Right atrium auricular region (tissue), 2 donors: ENCODE measurements at regions not wholly inside any gene's neighbourhood (a gene's known extent, or its start where the extent isn't known, plus 50 kb on each side); places are given as distances from the start of the nearest gene placed in this dataset.

ENCODE experiments used
- DNase-seq: peaks from one replicate; pipeline ENCODE4 v3.0.0-alpha.2; 2019; ENCODE audit warnings: low spot score
- H3K27ac ChIP-seq, 2 donors: fragments of 200-600 bp; sonication (generic); 1 replicate in 1 of 2; 2 replicates in 1 of 2; pipeline ENCODE4 v1.5.1; 2016 to 2019
- H3K27me3 ChIP-seq, 2 donors: fragments of 200-600 bp; sonication (generic); one replicate each; pipeline versions ENCODE4 v1.5.1 to v1.6.0; 2017 to 2019
- H3K36me3 ChIP-seq: fragments of 200-600 bp; sonication (generic); one replicate; pipeline ENCODE4 v1.5.1; 2016
- H3K4me1 ChIP-seq, 2 donors: fragments of 200-600 bp; sonication (generic); one replicate each; pipeline versions ENCODE4 v1.5.1 to v1.6.0; 2017 to 2019
- H3K4me3 ChIP-seq, 2 donors: fragments of 200-600 bp; sonication (generic); 1 replicate in 1 of 2; 2 replicates in 1 of 2; pipeline ENCODE4 v1.5.1; 2017 to 2019; ENCODE audit warnings: mild to moderate bottlenecking in 1 of 2, moderate library complexity in 1 of 2
- H3K9me3 ChIP-seq, 2 donors: fragments of 200-600 bp; sonication (generic); one replicate each; pipeline ENCODE4 v1.5.1; 2019
- TF ChIP-seq, protein P1 (sequence below), 2 donors: fragments of 200-600 bp; sonication (generic); IDR thresholded peaks; one replicate each; pipeline ENCODE4 v1.5.1; 2019; ENCODE audit warnings: antibody characterized with exemption in 2 of 2

DNA sequence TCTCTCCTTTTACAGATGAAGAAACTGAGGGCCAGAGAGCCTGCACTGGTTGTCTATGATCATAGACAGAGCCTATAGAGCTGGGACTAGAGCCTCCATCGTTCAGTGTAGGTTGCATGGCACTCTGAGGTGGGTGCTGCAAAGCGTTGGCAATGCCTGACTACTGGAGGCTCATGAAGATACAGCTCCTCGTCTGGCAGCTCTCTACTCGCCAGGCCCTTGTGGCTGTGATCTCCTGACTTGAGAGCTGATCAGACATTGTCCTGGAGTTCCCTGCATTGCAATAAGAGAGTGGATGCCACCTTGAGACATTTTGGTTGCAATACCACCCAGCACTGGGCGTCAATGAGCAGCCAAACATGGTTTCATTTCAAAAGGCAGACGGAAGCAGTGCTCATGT, 270.1 kb upstream of the ARID1B start:
- H3K27ac ChIP-seq = no peak overlapping the region
- TF ChIP-seq, protein P1, sequence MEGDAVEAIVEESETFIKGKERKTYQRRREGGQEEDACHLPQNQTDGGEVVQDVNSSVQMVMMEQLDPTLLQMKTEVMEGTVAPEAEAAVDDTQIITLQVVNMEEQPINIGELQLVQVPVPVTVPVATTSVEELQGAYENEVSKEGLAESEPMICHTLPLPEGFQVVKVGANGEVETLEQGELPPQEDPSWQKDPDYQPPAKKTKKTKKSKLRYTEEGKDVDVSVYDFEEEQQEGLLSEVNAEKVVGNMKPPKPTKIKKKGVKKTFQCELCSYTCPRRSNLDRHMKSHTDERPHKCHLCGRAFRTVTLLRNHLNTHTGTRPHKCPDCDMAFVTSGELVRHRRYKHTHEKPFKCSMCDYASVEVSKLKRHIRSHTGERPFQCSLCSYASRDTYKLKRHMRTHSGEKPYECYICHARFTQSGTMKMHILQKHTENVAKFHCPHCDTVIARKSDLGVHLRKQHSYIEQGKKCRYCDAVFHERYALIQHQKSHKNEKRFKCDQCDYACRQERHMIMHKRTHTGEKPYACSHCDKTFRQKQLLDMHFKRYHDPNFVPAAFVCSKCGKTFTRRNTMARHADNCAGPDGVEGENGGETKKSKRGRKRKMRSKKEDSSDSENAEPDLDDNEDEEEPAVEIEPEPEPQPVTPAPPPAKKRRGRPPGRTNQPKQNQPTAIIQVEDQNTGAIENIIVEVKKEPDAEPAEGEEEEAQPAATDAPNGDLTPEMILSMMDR (IDR thresholded peaks at IDR 0.05) = no peak
- H3K36me3 ChIP-seq = no peaks in the 10 kb centered on the region
- no peaks in the 10 kb centered on the region for H3K27me3 ChIP-seq
- no peaks in the 10 kb centered on the region for H3K4me1 ChIP-seq
- DNase-seq = no peak
- no peak overlapping the region for H3K4me3 ChIP-seq
- H3K9me3 ChIP-seq = no peaks in the 10 kb centered on the region

DNA sequence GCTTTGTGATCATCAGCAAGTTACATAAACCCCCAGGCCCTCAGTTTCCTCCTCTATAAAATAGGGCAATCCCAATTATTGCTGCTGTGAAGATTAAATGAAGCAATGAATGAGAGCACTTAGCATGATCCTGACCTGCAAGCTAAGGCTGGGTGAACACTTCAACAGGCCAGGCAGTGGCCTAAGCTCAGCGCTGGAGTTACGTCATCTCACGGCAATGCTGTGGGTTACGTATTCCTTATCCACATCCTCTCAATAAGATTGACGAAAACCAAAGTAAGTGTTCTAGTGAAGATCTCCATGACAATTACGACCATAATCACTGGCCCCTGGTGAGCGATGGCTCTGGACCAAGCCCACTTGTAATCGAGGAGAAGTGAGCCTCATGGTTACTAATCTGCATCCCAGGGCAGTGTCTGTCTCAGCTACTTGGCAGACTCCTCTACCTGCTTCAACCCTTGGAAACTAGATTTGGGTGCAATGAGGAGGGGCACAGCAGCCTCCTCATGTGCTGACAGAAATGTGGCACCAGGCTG, 274.1 kb upstream of the ARID1B start:
- TF ChIP-seq, protein P1 (IDR thresholded peaks at IDR 0.05) = no peak
- Histone ChIP-seq H3K4me1 (no peaks in the 10 kb centered on the region), H3K4me3 (no peak overlapping the region), H3K27me3 (no peaks in the 10 kb centered on the region), H3K27ac (no peak overlapping the region), H3K36me3 (no peaks in the 10 kb centered on the region), H3K9me3 (no peaks in the 10 kb centered on the region)
- DNase-seq = no peak

DNA sequence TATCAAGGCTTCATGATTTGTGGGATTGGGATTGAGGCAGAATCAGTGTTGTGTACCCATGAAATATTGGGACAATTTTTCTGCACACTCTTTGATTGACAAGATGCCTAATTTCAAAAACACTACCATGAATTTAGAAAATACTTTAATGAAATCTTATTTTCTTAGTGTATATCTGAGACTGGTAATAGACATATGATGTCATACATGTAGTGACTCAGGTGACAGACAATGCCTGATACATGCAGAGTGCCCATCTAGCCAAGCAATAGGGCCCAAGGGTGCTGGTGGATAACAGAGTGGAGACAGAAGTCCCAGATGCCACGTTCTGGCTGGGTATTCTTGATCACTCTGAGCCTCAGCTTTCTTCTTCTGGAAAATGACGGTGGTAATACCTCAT, 279.6 kb upstream of the ARID1B start:
- no peaks in the 10 kb centered on the region for H3K27me3 ChIP-seq
- DNase-seq = no peak
- no peaks in the 10 kb centered on the region for H3K36me3 ChIP-seq
- H3K4me1 ChIP-seq = no peaks in the 10 kb centered on the region
- H3K9me3 ChIP-seq = no peaks in the 10 kb centered on the region
- H3K4me3 ChIP-seq = no peak overlapping the region
- no peak overlapping the region for H3K27ac ChIP-seq
- TF ChIP-seq, protein P1 (IDR thresholded peaks at IDR 0.05) = no peak

DNA sequence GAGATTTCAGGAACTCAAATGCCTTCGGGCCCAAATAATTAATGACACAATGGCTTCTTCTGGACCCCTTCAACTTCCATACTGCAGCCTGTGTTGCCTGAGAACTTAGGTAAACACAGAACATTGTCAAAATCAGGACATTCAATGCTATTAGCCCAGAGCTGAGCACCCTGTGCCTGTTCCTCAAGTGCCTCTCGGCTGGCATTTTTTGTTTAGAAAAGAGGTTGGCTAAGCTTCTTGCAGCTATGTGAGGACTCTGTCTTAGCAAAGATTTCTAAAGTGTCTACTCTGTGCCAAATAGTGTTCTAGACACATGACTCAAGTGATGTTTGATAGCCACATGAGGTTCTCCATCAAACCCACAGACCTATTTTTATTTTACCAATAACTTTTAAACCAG, 289.3 kb upstream of the ARID1B start:
- H3K36me3 ChIP-seq = no peaks in the 10 kb centered on the region
- H3K27me3 ChIP-seq = no peaks in the 10 kb centered on the region
- no peak overlapping the region for H3K4me3 ChIP-seq
- H3K27ac ChIP-seq = no peak overlapping the region
- DNase-seq = no peak
- TF ChIP-seq, protein P1 (IDR thresholded peaks at IDR 0.05) = no peak
- no peaks in the 10 kb centered on the region for H3K4me1 ChIP-seq
- peaks cover 0 to 5% of the 10 kb centered on the region in 2 donors for H3K9me3 ChIP-seq

DNA sequence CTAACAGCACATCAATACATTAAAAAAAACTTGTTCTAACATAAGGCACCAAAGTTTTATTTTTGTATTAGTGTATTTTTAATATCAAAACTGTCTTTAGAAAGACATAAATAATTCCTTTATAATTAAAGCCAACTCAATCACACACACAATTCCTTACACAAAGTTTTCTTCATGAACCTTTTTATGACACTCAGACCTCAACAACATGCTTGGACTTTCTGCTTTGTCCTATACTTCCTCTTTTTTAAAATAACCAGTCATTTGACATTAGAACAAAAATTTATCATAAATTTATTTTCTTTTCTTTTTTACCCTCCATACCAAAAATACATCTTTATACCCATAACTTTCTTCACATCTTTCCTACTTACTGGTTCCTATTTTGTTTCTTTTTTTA, 292.0 kb upstream of the ARID1B start:
- H3K4me3 ChIP-seq = no peak overlapping the region
- H3K9me3 ChIP-seq = peaks cover 0 to 5% of the 10 kb centered on the region in 2 donors
- H3K27me3 ChIP-seq = no peaks in the 10 kb centered on the region
- DNase-seq = no peak
- H3K36me3 ChIP-seq = no peaks in the 10 kb centered on the region
- no peak overlapping the region for H3K27ac ChIP-seq
- H3K4me1 ChIP-seq = no peaks in the 10 kb centered on the region
- TF ChIP-seq, protein P1 (IDR thresholded peaks at IDR 0.05) = no peak

DNA sequence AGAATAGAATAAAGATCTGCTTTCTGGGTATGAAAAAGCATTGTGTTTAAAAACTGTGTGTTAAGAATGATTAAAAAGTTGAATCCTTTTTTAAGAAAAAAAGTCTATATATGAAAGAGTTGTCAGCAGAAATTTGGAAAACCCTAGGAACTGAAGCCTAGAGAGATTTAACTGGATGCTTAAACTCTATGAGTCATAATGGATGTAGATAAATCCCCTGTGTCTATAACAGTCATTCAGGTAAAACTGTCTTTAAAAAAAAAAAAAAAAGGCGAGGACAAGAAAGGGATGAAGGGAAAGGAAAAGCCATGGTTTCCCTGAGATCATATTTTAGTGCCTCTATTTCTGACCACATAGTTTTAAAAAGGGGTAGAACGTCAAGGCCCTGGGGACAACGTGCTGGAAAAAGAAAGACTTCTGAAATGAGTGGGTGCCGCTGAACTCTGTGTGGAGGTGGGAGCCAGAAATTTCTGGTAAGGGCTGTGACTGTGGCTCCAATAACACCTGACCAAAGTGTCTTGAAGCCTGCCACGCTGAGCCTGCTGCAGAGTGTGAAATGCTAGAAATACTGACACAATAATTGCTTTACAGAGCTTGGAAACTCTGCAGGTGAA, 302.6 kb upstream of the ARID1B start:
- TF ChIP-seq, protein P1 (IDR thresholded peaks at IDR 0.05) = no peak
- Histone ChIP-seq H3K27ac (no peak overlapping the region), H3K9me3 (no peaks in the 10 kb centered on the region), H3K27me3 (no peaks in the 10 kb centered on the region), H3K4me3 (no peak overlapping the region), H3K4me1 (no peaks in the 10 kb centered on the region), H3K36me3 (no peaks in the 10 kb centered on the region)
- DNase-seq = no peak
